ENCODE measurements at regions not wholly inside any gene's neighbourhood (a gene's known extent, or its start where the extent isn't known, plus 50 kb on each side); places are given as distances from the start of the nearest gene placed in this dataset.

DNA sequence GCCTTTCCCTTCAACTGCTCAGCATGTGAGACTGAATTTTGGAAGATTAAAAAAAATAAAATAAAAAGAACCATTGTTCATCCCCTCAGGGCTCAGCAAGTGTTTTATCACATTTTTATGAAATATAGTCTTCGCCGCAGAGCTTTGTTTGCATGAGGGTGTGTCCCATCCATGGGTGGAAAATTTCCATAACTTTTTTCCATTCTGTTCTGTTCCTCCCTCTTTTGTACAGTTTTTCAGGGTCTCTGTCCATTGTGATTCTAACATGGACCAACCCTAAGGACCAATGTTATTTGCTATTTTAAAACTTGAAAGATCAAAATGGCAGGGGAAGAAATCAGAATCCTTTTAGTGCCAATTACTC lies 213.3 kb upstream of the SGK1 start:
- Histone ChIP-seq H3K36me3 (ENCODE audit: control insufficient read depth in 5 of 5, insufficient read depth in 5 of 5, low read length in 5 of 5) (no peaks in the 10 kb centered on the region), H3K27me3 (ENCODE audit: control insufficient read depth in 5 of 5, insufficient read depth in 4 of 5, low read length in 5 of 5) (no peaks in the 10 kb centered on the region), H3K9me3 (ENCODE audit: control insufficient read depth in 5 of 5, low read length in 5 of 5) (no peaks in the 10 kb centered on the region), H3K4me3 (ENCODE audit: low read depth in 1 of 5, low read length in 5 of 5) (no peak overlapping the region), H3K4me1 (ENCODE audit: control insufficient read depth in 5 of 5, insufficient read depth in 5 of 5, low read length in 5 of 5) (no peaks in the 10 kb centered on the region), H3K27ac (ENCODE audit: low read depth, low read length) (no peak overlapping the region), H3K9ac (ENCODE audit: low read length in 5 of 5) (no peak overlapping the region)

DNA sequence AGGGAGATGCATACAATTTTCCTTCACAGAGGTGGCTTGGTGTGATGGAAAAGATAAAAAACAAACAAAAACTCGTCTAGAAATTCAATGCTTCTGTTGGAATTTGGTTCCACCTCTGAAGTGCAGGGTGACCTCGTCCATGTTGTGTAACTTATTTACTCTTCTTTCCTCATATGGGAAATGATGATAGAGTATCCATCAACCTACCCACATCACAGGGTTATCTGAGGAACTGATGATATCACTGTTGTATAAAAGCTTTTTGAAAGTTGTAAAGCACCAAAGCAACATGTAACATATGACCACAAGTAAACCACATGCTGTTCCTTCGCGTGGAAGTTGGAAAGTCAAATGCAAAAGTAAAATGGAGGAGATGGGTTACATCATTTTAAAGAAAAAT lies 212.0 kb upstream of the SGK1 start:
- no peak overlapping the region for H3K4me3 ChIP-seq (ENCODE audit: low read depth in 1 of 5, low read length in 5 of 5)
- H3K9me3 ChIP-seq (ENCODE audit: control insufficient read depth in 5 of 5, low read length in 5 of 5), result no peaks in the 10 kb centered on the region
- no peak overlapping the region for H3K9ac ChIP-seq (ENCODE audit: low read length in 5 of 5)
- no peaks in the 10 kb centered on the region for H3K36me3 ChIP-seq (ENCODE audit: control insufficient read depth in 5 of 5, insufficient read depth in 5 of 5, low read length in 5 of 5)
- H3K4me1 ChIP-seq (ENCODE audit: control insufficient read depth in 5 of 5, insufficient read depth in 5 of 5, low read length in 5 of 5), result no peaks in the 10 kb centered on the region
- no peaks in the 10 kb centered on the region for H3K27me3 ChIP-seq (ENCODE audit: control insufficient read depth in 5 of 5, insufficient read depth in 4 of 5, low read length in 5 of 5)
- H3K27ac ChIP-seq (ENCODE audit: low read depth, low read length), result no peak overlapping the region

DNA sequence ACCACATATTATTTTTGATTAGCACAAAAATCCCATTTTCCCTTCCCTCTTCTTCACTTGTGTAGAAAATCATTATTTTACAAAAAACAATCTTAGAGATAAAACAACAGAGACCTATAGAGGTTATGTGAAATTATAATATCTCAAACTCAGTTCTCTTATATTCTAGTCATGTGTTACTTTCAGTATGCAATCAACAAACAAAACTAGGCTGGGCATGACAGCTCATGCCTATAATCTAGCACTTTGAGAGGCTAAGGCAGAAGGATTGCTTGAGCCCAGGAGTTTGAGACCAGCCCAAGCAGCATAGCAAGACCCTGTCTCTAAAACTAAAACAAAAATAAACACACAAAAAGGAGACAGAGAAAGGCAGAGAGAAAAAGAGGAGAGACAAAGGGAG lies 211.4 kb upstream of the SGK1 start:
- Histone ChIP-seq H3K36me3 (ENCODE audit: control insufficient read depth in 5 of 5, insufficient read depth in 5 of 5, low read length in 5 of 5) (no peaks in the 10 kb centered on the region), H3K4me1 (ENCODE audit: control insufficient read depth in 5 of 5, insufficient read depth in 5 of 5, low read length in 5 of 5) (no peaks in the 10 kb centered on the region), H3K4me3 (ENCODE audit: low read depth in 1 of 5, low read length in 5 of 5) (no peak overlapping the region), H3K27ac (ENCODE audit: low read depth, low read length) (no peak overlapping the region), H3K27me3 (ENCODE audit: control insufficient read depth in 5 of 5, insufficient read depth in 4 of 5, low read length in 5 of 5) (no peaks in the 10 kb centered on the region), H3K9ac (ENCODE audit: low read length in 5 of 5) (no peak overlapping the region), H3K9me3 (ENCODE audit: control insufficient read depth in 5 of 5, low read length in 5 of 5) (no peaks in the 10 kb centered on the region)

DNA sequence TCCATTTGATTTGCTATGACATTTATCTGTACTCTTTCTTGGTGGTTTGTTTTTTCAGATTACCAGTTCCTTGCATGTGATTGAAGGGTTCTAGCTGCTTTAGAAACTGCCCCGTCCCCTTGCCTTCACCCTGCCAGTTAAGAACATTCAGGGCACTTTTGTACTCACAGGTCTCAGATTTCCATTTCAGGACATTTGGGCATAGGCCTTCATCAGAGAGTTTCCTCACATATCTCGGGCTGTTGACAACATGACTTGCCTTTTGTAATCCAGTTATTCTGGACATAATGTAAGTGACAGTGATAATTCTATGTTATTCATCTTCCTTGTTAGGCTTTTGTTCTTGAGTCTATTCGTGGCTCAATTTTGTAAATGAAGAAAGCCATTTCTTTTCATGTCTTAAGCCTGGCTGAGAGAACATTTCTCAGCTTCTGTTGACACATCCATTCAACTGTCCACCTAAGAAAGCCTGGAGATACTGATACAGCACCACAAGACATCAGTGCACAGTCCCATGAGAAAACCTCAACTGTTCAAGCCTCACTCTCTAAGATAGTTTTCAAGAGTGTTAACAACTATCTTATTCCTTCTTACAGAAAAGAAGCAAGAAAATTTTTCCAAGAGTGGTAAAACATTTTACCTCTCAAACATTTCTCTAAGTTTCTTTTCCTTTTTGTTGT lies 209.3 kb upstream of the SGK1 start:
- H3K27ac ChIP-seq (ENCODE audit: low read depth, low read length), result no peak overlapping the region
- no peak overlapping the region for H3K9ac ChIP-seq (ENCODE audit: low read length in 5 of 5)
- no peaks in the 10 kb centered on the region for H3K36me3 ChIP-seq (ENCODE audit: control insufficient read depth in 5 of 5, insufficient read depth in 5 of 5, low read length in 5 of 5)
- no peak overlapping the region for H3K4me3 ChIP-seq (ENCODE audit: low read depth in 1 of 5, low read length in 5 of 5)
- H3K9me3 ChIP-seq (ENCODE audit: control insufficient read depth in 5 of 5, low read length in 5 of 5), result no peaks in the 10 kb centered on the region
- no peaks in the 10 kb centered on the region for H3K4me1 ChIP-seq (ENCODE audit: control insufficient read depth in 5 of 5, insufficient read depth in 5 of 5, low read length in 5 of 5)
- no peaks in the 10 kb centered on the region for H3K27me3 ChIP-seq (ENCODE audit: control insufficient read depth in 5 of 5, insufficient read depth in 4 of 5, low read length in 5 of 5)

DNA sequence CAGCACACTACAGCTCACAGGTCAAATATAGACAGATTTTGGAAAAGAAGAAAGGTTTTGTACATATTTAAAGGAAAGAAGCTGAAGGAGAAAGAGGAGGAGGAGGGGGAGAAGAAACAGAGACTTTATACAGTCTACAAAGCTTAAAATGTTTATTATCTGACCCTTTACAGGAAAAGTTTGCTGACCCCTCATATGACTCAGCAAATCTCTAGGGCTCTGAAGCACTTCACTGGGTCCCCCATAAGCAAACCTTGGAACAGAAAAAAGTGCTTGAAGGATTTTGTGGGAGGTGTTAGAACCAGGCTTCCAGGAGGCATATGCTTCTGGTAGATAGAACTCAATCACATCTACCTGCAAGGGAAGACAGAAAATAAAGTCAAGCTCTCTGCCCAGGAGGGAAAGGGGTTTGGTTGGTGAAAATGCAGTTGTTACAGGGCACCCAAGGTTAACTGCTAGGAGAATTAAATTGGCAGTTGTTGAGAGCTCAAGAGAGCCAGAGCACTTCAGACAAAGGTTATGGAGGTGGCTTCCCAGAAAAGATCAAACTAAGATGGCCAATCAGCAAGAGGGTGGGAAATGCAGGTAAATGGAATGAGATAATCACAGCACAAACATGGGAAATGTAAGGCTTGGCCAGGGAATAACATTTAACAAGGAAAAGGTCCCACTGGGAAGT lies 207.4 kb upstream of the SGK1 start:
- no peaks in the 10 kb centered on the region for H3K9me3 ChIP-seq (ENCODE audit: control insufficient read depth in 5 of 5, low read length in 5 of 5)
- no peaks in the 10 kb centered on the region for H3K27me3 ChIP-seq (ENCODE audit: control insufficient read depth in 5 of 5, insufficient read depth in 4 of 5, low read length in 5 of 5)
- H3K4me1 ChIP-seq (ENCODE audit: control insufficient read depth in 5 of 5, insufficient read depth in 5 of 5, low read length in 5 of 5), result peaks cover 0 to 11% (median 10%) of the 10 kb centered on the region in 5 donors
- no peak overlapping the region for H3K4me3 ChIP-seq (ENCODE audit: low read depth in 1 of 5, low read length in 5 of 5)
- no peak overlapping the region for H3K27ac ChIP-seq (ENCODE audit: low read depth, low read length)
- no peak overlapping the region for H3K9ac ChIP-seq (ENCODE audit: low read length in 5 of 5)
- H3K36me3 ChIP-seq (ENCODE audit: control insufficient read depth in 5 of 5, insufficient read depth in 5 of 5, low read length in 5 of 5), result no peaks in the 10 kb centered on the region

DNA sequence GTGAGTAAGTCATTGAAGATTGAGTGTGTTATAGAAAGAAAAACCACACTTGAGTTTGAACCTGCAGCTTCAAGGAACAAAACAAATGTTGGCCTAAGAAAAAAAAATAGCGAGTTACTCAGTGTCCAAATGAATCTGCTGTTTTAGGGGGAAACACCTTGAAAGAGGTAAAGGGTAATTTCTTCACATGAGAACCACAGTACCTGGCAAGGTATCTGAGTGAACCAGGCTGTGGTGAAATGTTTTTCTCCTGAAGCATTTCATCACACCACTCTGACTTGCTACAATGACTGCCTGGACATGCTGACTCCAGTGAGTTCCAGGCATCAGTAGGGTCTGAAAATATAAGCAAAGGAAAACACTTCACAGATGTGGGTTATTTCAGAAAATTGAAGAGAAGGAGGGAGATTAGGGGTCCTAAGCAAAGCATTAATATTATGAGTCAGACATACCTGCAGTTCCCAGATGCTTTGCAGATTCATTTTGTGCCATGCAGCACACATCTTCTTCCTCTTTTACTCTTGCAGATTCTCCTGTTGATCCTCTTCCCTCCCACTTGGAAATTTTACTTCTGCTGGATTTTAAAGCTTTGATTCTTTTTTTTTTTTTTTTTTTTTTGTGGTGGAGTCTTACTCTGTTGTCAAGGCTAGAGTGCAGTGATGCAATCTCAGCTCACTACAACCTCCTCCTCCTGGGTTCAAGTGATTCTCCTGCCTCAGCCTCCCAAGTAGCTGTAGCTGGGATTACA lies 206.2 kb upstream of the SGK1 start:
- Histone ChIP-seq H3K36me3 (ENCODE audit: control insufficient read depth in 5 of 5, insufficient read depth in 5 of 5, low read length in 5 of 5) (no peaks in the 10 kb centered on the region), H3K9me3 (ENCODE audit: control insufficient read depth in 5 of 5, low read length in 5 of 5) (no peaks in the 10 kb centered on the region), H3K27ac (ENCODE audit: low read depth, low read length) (no peak overlapping the region)

DNA sequence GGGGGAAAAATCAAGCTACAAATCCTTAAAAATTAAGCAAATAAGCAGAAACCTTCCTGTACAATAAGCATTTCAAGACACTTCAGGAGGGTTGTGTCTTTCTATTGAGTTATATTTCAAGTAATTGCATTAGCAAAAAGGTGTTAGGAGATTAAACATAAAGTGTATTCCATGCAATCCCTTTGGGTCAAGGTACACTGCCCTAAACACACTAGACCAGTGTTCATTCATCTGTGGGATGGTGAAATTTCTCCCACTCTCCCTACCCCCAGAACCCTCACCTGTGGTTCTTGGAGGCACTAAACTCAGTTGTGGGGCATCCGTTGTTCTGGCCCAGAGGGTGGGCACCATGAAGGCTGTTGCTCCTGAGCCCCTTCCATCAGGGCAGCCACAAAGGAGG lies 205.1 kb upstream of the SGK1 start:
- no peak overlapping the region for H3K4me3 ChIP-seq (ENCODE audit: low read depth in 1 of 5, low read length in 5 of 5)
- no peak overlapping the region for H3K27ac ChIP-seq (ENCODE audit: low read depth, low read length)
- H3K4me1 ChIP-seq (ENCODE audit: control insufficient read depth in 5 of 5, insufficient read depth in 5 of 5, low read length in 5 of 5), result peaks cover 0 to 21% (median 13%) of the 10 kb centered on the region in 5 donors
- no peak overlapping the region for H3K9ac ChIP-seq (ENCODE audit: low read length in 5 of 5)
- H3K27me3 ChIP-seq (ENCODE audit: control insufficient read depth in 5 of 5, insufficient read depth in 4 of 5, low read length in 5 of 5), result no peaks in the 10 kb centered on the region
- no peaks in the 10 kb centered on the region for H3K36me3 ChIP-seq (ENCODE audit: control insufficient read depth in 5 of 5, insufficient read depth in 5 of 5, low read length in 5 of 5)
- H3K9me3 ChIP-seq (ENCODE audit: control insufficient read depth in 5 of 5, low read length in 5 of 5), result no peaks in the 10 kb centered on the region

More for the DNA sequence above, 206.2 kb upstream of the SGK1 start:
- Histone ChIP-seq H3K9ac (ENCODE audit: low read length in 5 of 5) (no peak overlapping the region), H3K4me3 (ENCODE audit: low read depth in 1 of 5, low read length in 5 of 5) (no peak overlapping the region), H3K4me1 (ENCODE audit: control insufficient read depth in 5 of 5, insufficient read depth in 5 of 5, low read length in 5 of 5) (peaks cover 0 to 19% (median 13%) of the 10 kb centered on the region in 5 donors), H3K27me3 (ENCODE audit: control insufficient read depth in 5 of 5, insufficient read depth in 4 of 5, low read length in 5 of 5) (no peaks in the 10 kb centered on the region)

DNA sequence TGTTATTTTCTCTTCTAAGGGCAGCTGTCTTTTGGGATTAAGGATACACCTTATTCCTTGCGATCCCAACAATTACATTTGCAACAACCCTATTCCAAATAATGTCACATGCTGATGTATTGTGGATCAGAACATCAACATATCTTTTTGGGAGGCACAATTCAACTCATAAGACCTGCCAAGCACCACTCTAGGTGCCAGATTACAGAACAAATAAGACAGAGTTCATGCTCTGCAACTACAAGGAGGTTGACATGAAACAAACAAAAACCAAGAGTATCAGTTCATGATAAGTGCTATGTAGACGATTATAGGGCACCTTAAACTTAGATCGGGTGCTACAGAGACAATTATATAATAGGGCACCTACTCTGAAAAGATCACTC lies 203.2 kb upstream of the SGK1 start:
- H3K4me1 ChIP-seq (ENCODE audit: control insufficient read depth in 5 of 5, insufficient read depth in 5 of 5, low read length in 5 of 5), result peaks cover 10 to 36% (median 28%) of the 10 kb centered on the region in 5 donors
- no peaks in the 10 kb centered on the region for H3K9me3 ChIP-seq (ENCODE audit: control insufficient read depth in 5 of 5, low read length in 5 of 5)
- no peak overlapping the region for H3K27ac ChIP-seq (ENCODE audit: low read depth, low read length)
- no peaks in the 10 kb centered on the region for H3K36me3 ChIP-seq (ENCODE audit: control insufficient read depth in 5 of 5, insufficient read depth in 5 of 5, low read length in 5 of 5)
- H3K27me3 ChIP-seq (ENCODE audit: control insufficient read depth in 5 of 5, insufficient read depth in 4 of 5, low read length in 5 of 5), result no peaks in the 10 kb centered on the region
- H3K9ac ChIP-seq (ENCODE audit: low read length in 5 of 5), result no peak overlapping the region
- H3K4me3 ChIP-seq (ENCODE audit: low read depth in 1 of 5, low read length in 5 of 5), result peak overlapping the region in 1 of 5 donors; percentile 52

DNA sequence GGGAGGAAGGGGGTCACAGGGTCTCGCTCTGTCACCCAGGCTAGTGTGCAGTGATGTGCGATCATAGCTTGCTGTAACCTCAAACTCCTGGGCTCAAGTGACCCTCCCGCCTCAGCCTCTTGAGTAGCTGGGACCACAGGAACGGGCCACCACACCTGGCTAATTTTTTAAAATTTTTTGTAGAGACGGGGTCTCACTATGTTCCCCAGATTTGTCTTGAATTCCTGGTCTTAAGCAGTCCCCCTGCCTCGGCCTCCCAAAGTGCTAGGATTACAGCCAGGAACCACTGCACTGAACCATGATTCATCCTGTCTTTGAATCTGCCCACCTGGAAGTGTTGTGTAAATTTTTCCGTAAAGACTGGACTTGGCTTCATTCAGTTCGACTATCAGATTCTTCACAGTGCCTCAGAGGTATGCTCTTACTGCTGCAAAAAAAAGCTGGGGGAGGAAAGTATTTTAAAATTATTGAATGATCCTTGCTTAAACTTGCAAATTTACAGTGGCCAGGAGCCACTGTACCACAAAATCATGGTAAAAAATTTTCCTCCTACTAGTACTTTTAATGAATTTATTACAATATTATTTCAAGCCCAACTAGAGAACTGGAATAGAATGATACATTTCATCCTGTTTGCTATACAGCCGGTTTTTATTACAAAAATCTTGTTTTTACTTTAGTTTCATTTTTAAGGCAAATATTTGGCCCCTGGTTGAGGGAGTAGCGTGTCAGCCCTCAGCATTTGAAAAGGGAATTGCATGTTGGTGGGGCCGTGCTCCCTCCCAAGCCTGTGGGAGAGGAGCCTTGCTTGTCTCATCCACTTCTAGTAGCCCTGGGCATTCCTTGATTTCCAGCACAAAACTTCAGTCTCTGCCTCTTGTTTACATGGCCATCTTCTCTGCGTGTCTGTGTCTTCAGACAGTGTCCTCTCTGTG lies 202.5 kb upstream of the SGK1 start:
- peak overlapping the region in 1 of 5 donors; percentile 52 for H3K4me3 ChIP-seq (ENCODE audit: low read depth in 1 of 5, low read length in 5 of 5)
- H3K4me1 ChIP-seq (ENCODE audit: control insufficient read depth in 5 of 5, insufficient read depth in 5 of 5, low read length in 5 of 5), result peaks cover 10 to 36% (median 28%) of the 10 kb centered on the region in 5 donors
- peak overlapping the region in 1 of 5 donors; percentile 50 for H3K9ac ChIP-seq (ENCODE audit: low read length in 5 of 5)
- H3K9me3 ChIP-seq (ENCODE audit: control insufficient read depth in 5 of 5, low read length in 5 of 5), result no peaks in the 10 kb centered on the region
- no peak overlapping the region for H3K27ac ChIP-seq (ENCODE audit: low read depth, low read length)
- H3K27me3 ChIP-seq (ENCODE audit: control insufficient read depth in 5 of 5, insufficient read depth in 4 of 5, low read length in 5 of 5), result no peaks in the 10 kb centered on the region
- H3K36me3 ChIP-seq (ENCODE audit: control insufficient read depth in 5 of 5, insufficient read depth in 5 of 5, low read length in 5 of 5), result no peaks in the 10 kb centered on the region

Measured in subcutaneous abdominal adipose tissue (tissue), 5 donors.